ENCODE measurements at regions not wholly inside any gene's neighbourhood (a gene's known extent, or its start where the extent isn't known, plus 50 kb on each side); places are given as distances from the start of the nearest gene placed in this dataset.

GRCh38 chr2:120985997-120986651, 250.5 kb downstream of the GLI2 start:
- TF ChIP-seq CTCF (conservative IDR thresholded peaks at IDR 0.05; ENCODE audit: low read depth, low read length) (no peak), EZH2phosphoT487 (IDR thresholded peaks at IDR 0.05; ENCODE audit: borderline replicate concordance, low read length) (no peak), EZH2 (IDR thresholded peaks at IDR 0.05; ENCODE audit: low read length, unreplicated experiment) (no peak)

All from PC-3 (cell line).